Choroid plexus epithelial cell (primary cell): ENCODE measurements at regions not wholly inside any gene's neighbourhood (a gene's known extent, or its start where the extent isn't known, plus 50 kb on each side); places are given as distances from the start of the nearest gene placed in this dataset.

ENCODE experiments used
- DNase-seq: peaks from one replicate; pipeline ENCODE4 v3.0.0-alpha.2; 2010; ENCODE audit warnings: low read depth
- H3K4me3 ChIP-seq: 2 replicates; pipeline ENCODE4 v1.5.1; 2011; ENCODE audit warnings: low read depth, mild to moderate bottlenecking, control low read depth, low read length, moderate library complexity
- CTCF ChIP-seq: conservative IDR thresholded peaks from 2 replicates; pipeline ENCODE4 v1.5.1; 2011; ENCODE audit warnings: low read depth, mild to moderate bottlenecking, control low read depth, inconsistent platforms, low read length, moderate library complexity

DNA sequence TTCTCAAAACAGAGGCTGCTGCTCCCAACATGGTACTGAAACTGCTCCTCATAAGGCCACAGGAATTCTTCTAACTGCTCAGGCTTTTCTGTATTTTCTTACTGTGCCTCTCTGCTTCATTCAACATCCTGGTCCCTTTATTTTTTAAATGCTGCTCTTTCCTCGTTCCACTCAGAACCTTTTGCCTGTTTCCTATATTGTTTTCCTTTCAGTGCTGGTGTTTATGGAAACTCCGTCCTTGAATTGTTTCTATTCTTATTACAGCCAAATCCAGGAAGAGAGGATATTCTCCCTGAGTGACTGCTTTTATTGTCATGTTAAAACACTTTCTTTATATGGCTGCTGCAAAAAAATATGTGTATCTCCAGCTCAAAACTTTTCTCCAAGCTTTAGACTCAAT, 173.0 kb upstream of the E2F7 start:
- DNase-seq, result no peak
- no peak overlapping the region for H3K4me3 ChIP-seq
- no peak for TF ChIP-seq CTCF

GRCh38 chr12:77237896-77238295, 172.5 kb upstream of the E2F7 start:
- no peak for TF ChIP-seq CTCF
- no peak for DNase-seq
- H3K4me3 ChIP-seq, result no peak overlapping the region

DNA sequence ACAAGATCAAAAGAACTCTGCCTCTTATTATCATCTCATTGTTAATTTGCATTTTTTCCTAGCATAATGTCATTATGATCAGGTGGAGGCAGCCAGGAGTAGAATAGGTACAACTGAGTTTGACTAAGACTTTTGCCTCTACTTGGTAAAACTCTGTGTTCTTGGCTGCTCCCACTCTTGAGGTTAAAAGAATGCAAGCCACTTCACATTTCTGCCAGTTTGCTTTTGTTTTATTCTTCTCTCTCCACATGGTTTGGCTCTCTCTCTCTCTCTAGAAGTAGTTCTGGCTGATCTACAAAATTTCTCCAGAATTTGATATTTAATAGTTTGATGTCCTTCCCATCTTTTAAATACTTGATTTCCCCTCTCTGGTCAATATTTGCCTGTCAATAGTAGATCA, 170.7 kb upstream of the E2F7 start:
- no peak overlapping the region for H3K4me3 ChIP-seq
- DNase-seq, result peak; percentile 15
- TF ChIP-seq CTCF, result no peak

GRCh38 chr12:77232045-77232444, 166.7 kb upstream of the E2F7 start:
- TF ChIP-seq CTCF, result no peak
- H3K4me3 ChIP-seq, result no peak overlapping the region
- peak; percentile 38 for DNase-seq

DNA sequence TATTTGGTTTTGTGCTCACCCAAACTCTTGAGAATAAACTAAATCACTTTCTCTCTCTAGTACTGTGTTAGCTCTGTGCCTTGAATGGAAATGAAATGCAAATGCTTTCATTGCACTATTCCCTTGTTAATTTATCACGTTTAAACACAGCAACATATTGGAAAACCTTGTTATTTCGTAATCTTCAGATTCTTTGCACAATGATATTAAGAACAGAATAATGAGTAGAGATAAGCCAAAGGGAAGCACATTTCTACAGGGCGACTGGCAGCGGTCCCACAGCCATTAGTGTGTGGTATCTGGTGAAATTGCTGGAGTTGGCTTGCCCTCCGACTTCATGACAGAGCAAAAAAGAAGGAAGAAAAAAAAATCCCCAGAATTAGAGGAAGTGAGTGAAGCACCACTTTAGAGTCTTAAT, 166.1 kb upstream of the E2F7 start:
- H3K4me3 ChIP-seq, result no peak overlapping the region
- TF ChIP-seq CTCF, result no peak
- peak; percentile 24 for DNase-seq

- DNase-seq, result peak; percentile 39
- no peak for TF ChIP-seq CTCF
- H3K4me3 ChIP-seq, result no peak overlapping the region
These were observed 164.5 kb upstream of the E2F7 start for GRCh38 chr12:77229640-77230442.

- DNase-seq, result no peak
- TF ChIP-seq CTCF, result no peak
- H3K4me3 ChIP-seq, result no peak overlapping the region
These were observed 163.0 kb upstream of the E2F7 start for GRCh38 chr12:77228376-77228775.
